Activated B cell treated with CpG ODN at 0.5 μM for 24 hours (primary cell): ENCODE measurements at regions not wholly inside any gene's neighbourhood (a gene's known extent, or its start where the extent isn't known, plus 50 kb on each side); places are given as distances from the start of the nearest gene placed in this dataset.

Source experiments
- ATAC-seq: fragments of 200-7000 bp; cut with Tn5 transposase; one replicate; pipeline ENCODE4 v1.10.0; 2021; ENCODE audit warnings: low read depth, mild to moderate bottlenecking, moderate library complexity
- CTCF ChIA-PET: fragments of 350-600 bp; sonication (Branson Sonifier 250); formaldehyde crosslinking; loops from one replicate; lab custom pipeline; 2021; ENCODE audit warnings: antibody characterized with exemption; lab: Charles Lee
- POLR2A ChIA-PET: fragments of 350-600 bp; sonication (Branson Sonifier 250); formaldehyde crosslinking; loops from one replicate; lab custom pipeline; 2021; ENCODE audit warnings: antibody characterized with exemption; lab: Charles Lee
- DNase-seq: peaks from one replicate; pipeline ENCODE4 v3.0.0; 2022
- H3K27ac Mint-ChIP-seq: one replicate; pipeline ENCODE4 v1.8.0; 2020; ENCODE audit warnings: mixed read lengths
- H3K27me3 Mint-ChIP-seq: one replicate; pipeline ENCODE4 v1.8.0; 2021; ENCODE audit warnings: mixed read lengths
- H3K36me3 Mint-ChIP-seq: one replicate; pipeline ENCODE4 v1.8.0; 2021; ENCODE audit warnings: low read depth, mixed read lengths
- H3K4me1 Mint-ChIP-seq: one replicate; pipeline ENCODE4 v1.8.0; 2021; ENCODE audit warnings: mixed read lengths
- H3K4me3 Mint-ChIP-seq: one replicate; pipeline ENCODE4 v1.8.0; 2020; ENCODE audit warnings: mild to moderate bottlenecking, mixed read lengths
- H3K9me3 Mint-ChIP-seq: one replicate; pipeline ENCODE4 v1.8.0; 2020; ENCODE audit warnings: mixed read lengths
- intact Hi-C: fragments of 100-400 bp; cut with micrococcal nuclease; formaldehyde crosslinking; loops from one replicate; pipeline ENCODE4 v1.15.1; 2024
- TF ChIP-seq, protein P1 (sequence below): fragments of 200-600 bp; IDR thresholded peaks from one replicate; pipeline ENCODE4 v1.8.0; 2022; ENCODE audit warnings: antibody characterized with exemption, mild to moderate bottlenecking

DNA sequence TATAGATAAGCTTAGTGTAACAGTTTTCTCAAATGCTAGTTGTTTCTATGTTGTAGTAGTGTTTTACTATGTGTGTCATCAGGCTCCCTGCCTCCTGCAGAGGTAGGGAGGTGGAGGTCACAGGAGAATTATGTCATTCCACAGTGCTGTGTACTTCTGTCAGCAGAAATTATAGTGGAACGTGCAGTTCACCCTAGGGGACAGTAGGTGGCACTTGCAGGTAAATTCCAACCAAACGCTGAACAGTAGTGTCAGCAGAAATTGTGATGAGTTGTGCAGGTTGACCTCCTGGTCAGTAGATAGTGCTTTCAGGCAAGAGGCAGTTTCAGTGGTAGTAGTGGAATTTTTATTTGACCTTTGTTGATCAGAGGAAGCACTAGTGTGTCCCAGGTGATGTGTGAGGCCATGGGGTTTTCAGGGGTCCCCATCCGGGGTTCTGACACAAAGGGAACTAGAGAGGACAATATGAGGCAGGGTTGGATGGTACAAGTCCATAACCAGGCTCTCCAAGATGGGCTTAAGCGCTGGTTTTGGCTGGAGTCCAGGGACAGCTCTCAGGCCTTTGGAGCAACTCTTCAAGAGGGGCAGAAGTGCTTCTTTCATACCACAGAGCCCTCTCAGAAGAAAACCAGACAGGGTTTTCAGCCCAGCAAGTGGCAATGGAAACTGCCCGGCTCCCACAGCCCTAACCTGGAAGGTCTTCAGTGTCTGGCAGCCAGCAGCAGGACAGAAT, 402.9 kb downstream of the CYLC2 start:
- DNase-seq (no peak), ATAC-seq (peak; percentile 70)
- Mint-ChIP-seq H3K36me3 (no peaks in the 10 kb centered on the region), H3K4me3 (no peak overlapping the region), H3K9me3 (no peaks in the 10 kb centered on the region), H3K27me3 (no peaks in the 10 kb centered on the region), H3K27ac (no peak overlapping the region), H3K4me1 (no peaks in the 10 kb centered on the region)
- TF ChIP-seq, protein P1, sequence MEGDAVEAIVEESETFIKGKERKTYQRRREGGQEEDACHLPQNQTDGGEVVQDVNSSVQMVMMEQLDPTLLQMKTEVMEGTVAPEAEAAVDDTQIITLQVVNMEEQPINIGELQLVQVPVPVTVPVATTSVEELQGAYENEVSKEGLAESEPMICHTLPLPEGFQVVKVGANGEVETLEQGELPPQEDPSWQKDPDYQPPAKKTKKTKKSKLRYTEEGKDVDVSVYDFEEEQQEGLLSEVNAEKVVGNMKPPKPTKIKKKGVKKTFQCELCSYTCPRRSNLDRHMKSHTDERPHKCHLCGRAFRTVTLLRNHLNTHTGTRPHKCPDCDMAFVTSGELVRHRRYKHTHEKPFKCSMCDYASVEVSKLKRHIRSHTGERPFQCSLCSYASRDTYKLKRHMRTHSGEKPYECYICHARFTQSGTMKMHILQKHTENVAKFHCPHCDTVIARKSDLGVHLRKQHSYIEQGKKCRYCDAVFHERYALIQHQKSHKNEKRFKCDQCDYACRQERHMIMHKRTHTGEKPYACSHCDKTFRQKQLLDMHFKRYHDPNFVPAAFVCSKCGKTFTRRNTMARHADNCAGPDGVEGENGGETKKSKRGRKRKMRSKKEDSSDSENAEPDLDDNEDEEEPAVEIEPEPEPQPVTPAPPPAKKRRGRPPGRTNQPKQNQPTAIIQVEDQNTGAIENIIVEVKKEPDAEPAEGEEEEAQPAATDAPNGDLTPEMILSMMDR: no peak
- ChIA-PET POLR2A (no interaction called here), CTCF (interaction anchor here (1.3 to 1.7 kb wide), 2 partner anchors 1345 to 1347 kb away, joined by 5 to 6 read pairs; no protein-coding TSS in a partner anchor)
- intact Hi-C loops: loop anchor here (1.0 to 2.0 kb wide), 3 partner anchors 989 to 1345 kb away; no protein-coding TSS in a partner anchor

DNA sequence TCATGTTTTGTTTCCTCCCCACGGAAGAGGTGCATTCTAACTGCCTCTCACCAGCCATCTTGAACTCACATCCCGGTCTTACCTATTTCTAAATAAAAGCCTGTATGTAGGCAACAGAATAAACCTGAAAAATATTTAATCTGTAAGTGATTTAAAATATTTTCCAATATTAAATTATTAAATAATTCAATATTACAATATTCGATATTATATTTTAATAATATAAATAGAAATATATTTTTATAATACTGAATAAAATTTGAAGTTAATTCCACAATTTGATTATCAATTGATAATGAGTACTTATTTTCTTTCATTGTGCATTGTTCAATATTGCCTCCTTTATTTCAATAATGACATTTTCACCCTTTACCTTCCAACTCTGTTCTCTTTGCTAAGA, 404.4 kb downstream of the CYLC2 start:
- no peaks in the 10 kb centered on the region for H3K27me3 Mint-ChIP-seq
- H3K27ac Mint-ChIP-seq: no peak overlapping the region
- CTCF ChIA-PET: no interaction called here
- POLR2A ChIA-PET: no interaction called here
- H3K9me3 Mint-ChIP-seq: no peaks in the 10 kb centered on the region
- TF ChIP-seq, protein P1: no peak
- no peak for DNase-seq
- no peak for ATAC-seq
- no peaks in the 10 kb centered on the region for H3K4me1 Mint-ChIP-seq
- intact Hi-C loops: loop anchor here (2.0 kb wide), 1 partner anchor 987 kb away; no protein-coding TSS in a partner anchor
- H3K36me3 Mint-ChIP-seq: no peaks in the 10 kb centered on the region
- H3K4me3 Mint-ChIP-seq: no peak overlapping the region

DNA sequence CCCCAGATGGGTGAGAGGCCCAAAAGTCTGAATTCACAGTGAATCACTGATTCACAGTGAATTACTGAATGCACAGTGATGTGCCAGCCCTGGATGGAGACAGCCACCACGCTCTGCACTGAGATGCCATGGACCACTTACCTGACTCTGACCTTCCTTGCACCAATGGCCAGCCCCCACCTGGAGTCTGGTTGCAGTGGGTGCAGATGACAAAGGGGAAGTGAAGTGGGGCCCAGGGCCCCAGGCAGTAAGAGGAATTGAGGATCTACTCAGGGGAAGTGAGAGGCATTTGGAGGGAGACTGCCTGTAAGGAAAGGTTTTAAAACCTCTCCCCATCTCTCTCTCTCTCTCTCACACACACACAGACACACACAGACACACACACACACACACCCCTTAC, 412.1 kb downstream of the CYLC2 start:
- no peaks in the 10 kb centered on the region for H3K36me3 Mint-ChIP-seq
- no peaks in the 10 kb centered on the region for H3K9me3 Mint-ChIP-seq
- POLR2A ChIA-PET: no interaction called here
- H3K4me1 Mint-ChIP-seq: no peaks in the 10 kb centered on the region
- H3K27ac Mint-ChIP-seq: no peak overlapping the region
- CTCF ChIA-PET: no interaction called here
- intact Hi-C loops: no loop called here
- TF ChIP-seq, protein P1: no peak
- no peak for ATAC-seq
- H3K27me3 Mint-ChIP-seq: no peaks in the 10 kb centered on the region
- H3K4me3 Mint-ChIP-seq: no peak overlapping the region
- no peak for DNase-seq

DNA sequence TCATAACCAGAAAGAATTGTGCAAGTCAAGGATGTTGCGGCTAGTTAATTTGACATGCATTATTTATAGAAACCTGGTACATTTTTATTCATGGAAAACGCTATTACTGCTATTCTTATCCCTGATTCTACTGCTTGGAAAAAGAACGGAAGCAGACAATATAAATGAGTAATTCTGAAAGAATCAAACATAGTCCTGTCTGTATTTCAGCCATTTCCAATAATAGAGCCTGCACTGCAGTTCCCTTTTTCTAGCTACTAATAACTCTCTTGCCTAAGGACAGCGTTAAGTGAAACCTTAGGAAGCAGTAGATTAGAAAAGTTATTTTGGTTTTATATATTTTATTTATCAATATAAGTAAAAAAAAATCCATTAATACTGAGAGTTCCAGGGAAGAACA, 414.9 kb downstream of the CYLC2 start:
- H3K9me3 Mint-ChIP-seq: no peaks in the 10 kb centered on the region
- no peaks in the 10 kb centered on the region for H3K27me3 Mint-ChIP-seq
- no peaks in the 10 kb centered on the region for H3K36me3 Mint-ChIP-seq
- no peak overlapping the region for H3K4me3 Mint-ChIP-seq
- H3K27ac Mint-ChIP-seq: no peak overlapping the region
- CTCF ChIA-PET: no interaction called here
- no peak for DNase-seq
- ATAC-seq: no peak
- POLR2A ChIA-PET: no interaction called here
- no peaks in the 10 kb centered on the region for H3K4me1 Mint-ChIP-seq
- intact Hi-C loops: no loop called here
- TF ChIP-seq, protein P1: no peak

DNA sequence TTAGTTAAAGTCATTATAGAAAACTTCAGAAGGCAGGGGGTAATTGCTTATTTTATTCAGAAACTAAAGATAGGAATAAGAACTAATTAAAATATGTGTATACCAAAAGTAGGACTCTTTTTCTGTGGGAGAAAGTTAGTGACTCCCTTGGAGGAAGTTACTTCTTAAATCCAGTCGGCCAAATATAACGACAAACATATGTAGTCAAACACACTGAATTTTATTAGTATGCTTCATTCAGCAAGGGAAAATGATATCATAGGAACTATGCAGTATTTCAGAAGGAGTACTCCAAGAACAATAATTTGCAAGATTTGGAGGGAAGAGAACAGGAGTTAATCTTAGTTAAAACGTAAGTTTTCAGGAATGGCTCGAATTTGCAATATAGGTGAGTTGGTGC, 432.6 kb downstream of the CYLC2 start:
- Mint-ChIP-seq H3K4me1 (no peaks in the 10 kb centered on the region), H3K27me3 (no peaks in the 10 kb centered on the region), H3K9me3 (peaks cover 2% of the 10 kb centered on the region), H3K36me3 (no peaks in the 10 kb centered on the region), H3K27ac (no peak overlapping the region), H3K4me3 (no peak overlapping the region)
- ATAC-seq: no peak
- ChIA-PET POLR2A (no interaction called here), CTCF (no interaction called here)
- no peak for DNase-seq
- TF ChIP-seq, protein P1: no peak
- intact Hi-C loops: no loop called here
